Fibroblast of lung (primary cell): ENCODE measurements at regions not wholly inside any gene's neighbourhood (a gene's known extent, or its start where the extent isn't known, plus 50 kb on each side); places are given as distances from the start of the nearest gene placed in this dataset.

Experiments
- DNase-seq, 2 donors: peaks; one replicate each; pipeline versions ENCODE4 v3.0.0 to v3.0.0-alpha.2; 2010; ENCODE audit warnings: low read depth in 2 of 2
- H2AFZ ChIP-seq: 2 replicates; pipeline ENCODE4 v1.5.1; 2012; ENCODE audit warnings: low read length, control low read depth, inconsistent platforms
- H3K27ac ChIP-seq: 2 replicates; pipeline ENCODE4 v1.5.1; 2011; ENCODE audit warnings: low read length, control low read depth; ENCODE audit not compliant: insufficient read depth
- H3K27me3 ChIP-seq: 2 replicates; pipeline ENCODE4 v1.5.1; 2011; ENCODE audit warnings: mild to moderate bottlenecking, low read length; ENCODE audit not compliant: control insufficient read depth, insufficient read depth
- H3K36me3 ChIP-seq: 2 replicates; pipeline ENCODE4 v1.5.1; 2011; ENCODE audit warnings: low read length; ENCODE audit not compliant: control insufficient read depth, insufficient read depth
- H3K4me1 ChIP-seq: 2 replicates; pipeline ENCODE4 v1.5.1; 2011; ENCODE audit warnings: low read length; ENCODE audit not compliant: control insufficient read depth, insufficient read depth; ENCODE audit errors: extremely low read depth
- H3K4me2 ChIP-seq: 2 replicates; pipeline ENCODE4 v1.5.1; 2011; ENCODE audit warnings: low read length, control low read depth; ENCODE audit not compliant: insufficient read depth; ENCODE audit errors: extremely low read depth
- H3K4me3 ChIP-seq, 4 experiments: fragments of 200-600 bp in 1 of 4; sonication (generic) in 1 of 4; replicated peaks in 1 of 4; 2 replicates each; pipeline ENCODE4 v1.5.1; 2011 to 2016; ENCODE audit warnings: low read length in 4 of 4, low read depth in 3 of 4, mild to moderate bottlenecking in 3 of 4, control low read depth in 2 of 4, inconsistent platforms in 1 of 4, mixed read lengths in 1 of 4; ENCODE audit not compliant: insufficient read depth in 1 of 4; ENCODE audit errors: control extremely low read depth in 1 of 4
- H3K79me2 ChIP-seq: 2 replicates; pipeline ENCODE4 v1.5.1; 2012; ENCODE audit warnings: mild to moderate bottlenecking, low read length, inconsistent platforms; ENCODE audit not compliant: control insufficient read depth, insufficient read depth
- H3K9ac ChIP-seq: 2 replicates; pipeline ENCODE4 v1.5.1; 2011; ENCODE audit warnings: mild to moderate bottlenecking, low read length, control low read depth; ENCODE audit not compliant: insufficient read depth
- H3K9me3 ChIP-seq: 2 replicates; pipeline ENCODE4 v1.5.1; 2012; ENCODE audit warnings: low read depth, low read length; ENCODE audit not compliant: control insufficient read depth, insufficient read depth
- H4K20me1 ChIP-seq: 2 replicates; pipeline ENCODE4 v1.5.1; 2011; ENCODE audit warnings: low read length; ENCODE audit not compliant: control insufficient read depth, insufficient read depth; ENCODE audit errors: extremely low read depth
- EZH2 ChIP-seq: IDR thresholded peaks from 2 replicates; pipeline ENCODE4 v1.5.1; 2012; ENCODE audit warnings: low read length, control low read depth, mild to moderate bottlenecking; ENCODE audit errors: missing control alignments
- TF ChIP-seq, protein P1 (sequence below), 2 donors: IDR thresholded peaks in 1 of 2; conservative IDR thresholded peaks in 1 of 2; 1 replicate in 1 of 2; 2 replicates in 1 of 2; pipeline ENCODE4 v1.5.1; 2011 to 2012; ENCODE audit warnings: low read length in 2 of 2, control low read depth in 1 of 2, inconsistent platforms in 1 of 2, low read depth in 1 of 2, mild to moderate bottlenecking in 1 of 2

DNA sequence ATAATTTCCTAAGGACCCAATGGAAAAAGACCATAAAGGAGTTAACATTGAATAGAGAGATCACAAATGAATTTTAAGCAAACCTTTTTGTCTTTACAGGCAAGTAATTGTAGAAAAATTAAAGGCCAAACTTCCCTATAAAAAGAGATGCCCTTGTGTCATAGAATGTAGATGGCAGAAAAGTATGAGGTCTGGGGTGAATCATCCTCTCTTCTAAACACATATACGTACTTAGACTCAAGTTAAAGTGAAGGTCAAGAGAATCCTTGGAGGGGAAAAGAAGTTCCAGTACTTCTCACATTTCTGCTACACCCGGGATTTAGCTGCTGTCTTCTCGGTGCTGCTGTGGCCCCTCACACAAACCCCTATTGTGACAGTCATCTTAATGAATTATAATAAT lies 116.2 kb upstream of the ARID2 start:
- Histone ChIP-seq H3K27me3 (no peaks in the 10 kb centered on the region), H3K4me3 (no peak overlapping the region), H4K20me1 (no peaks in the 10 kb centered on the region), H3K9ac (no peak overlapping the region), H3K79me2 (no peaks in the 10 kb centered on the region), H3K4me2 (no peak overlapping the region), H3K27ac (no peak overlapping the region), H3K4me1 (peaks cover 7% of the 10 kb centered on the region), H2AFZ (no peak overlapping the region), H3K36me3 (no peaks in the 10 kb centered on the region), H3K9me3 (no peaks in the 10 kb centered on the region)
- TF ChIP-seq, protein P1, sequence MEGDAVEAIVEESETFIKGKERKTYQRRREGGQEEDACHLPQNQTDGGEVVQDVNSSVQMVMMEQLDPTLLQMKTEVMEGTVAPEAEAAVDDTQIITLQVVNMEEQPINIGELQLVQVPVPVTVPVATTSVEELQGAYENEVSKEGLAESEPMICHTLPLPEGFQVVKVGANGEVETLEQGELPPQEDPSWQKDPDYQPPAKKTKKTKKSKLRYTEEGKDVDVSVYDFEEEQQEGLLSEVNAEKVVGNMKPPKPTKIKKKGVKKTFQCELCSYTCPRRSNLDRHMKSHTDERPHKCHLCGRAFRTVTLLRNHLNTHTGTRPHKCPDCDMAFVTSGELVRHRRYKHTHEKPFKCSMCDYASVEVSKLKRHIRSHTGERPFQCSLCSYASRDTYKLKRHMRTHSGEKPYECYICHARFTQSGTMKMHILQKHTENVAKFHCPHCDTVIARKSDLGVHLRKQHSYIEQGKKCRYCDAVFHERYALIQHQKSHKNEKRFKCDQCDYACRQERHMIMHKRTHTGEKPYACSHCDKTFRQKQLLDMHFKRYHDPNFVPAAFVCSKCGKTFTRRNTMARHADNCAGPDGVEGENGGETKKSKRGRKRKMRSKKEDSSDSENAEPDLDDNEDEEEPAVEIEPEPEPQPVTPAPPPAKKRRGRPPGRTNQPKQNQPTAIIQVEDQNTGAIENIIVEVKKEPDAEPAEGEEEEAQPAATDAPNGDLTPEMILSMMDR (conservative IDR thresholded peaks at IDR 0.05 in 1 of 2, IDR thresholded peaks at IDR 0.05 in 1 of 2; ENCODE audit: low read depth in 1 of 2, low read length in 2 of 2): no peak
- no peak for TF ChIP-seq EZH2
- peak; percentile 57 to 59 for DNase-seq

DNA sequence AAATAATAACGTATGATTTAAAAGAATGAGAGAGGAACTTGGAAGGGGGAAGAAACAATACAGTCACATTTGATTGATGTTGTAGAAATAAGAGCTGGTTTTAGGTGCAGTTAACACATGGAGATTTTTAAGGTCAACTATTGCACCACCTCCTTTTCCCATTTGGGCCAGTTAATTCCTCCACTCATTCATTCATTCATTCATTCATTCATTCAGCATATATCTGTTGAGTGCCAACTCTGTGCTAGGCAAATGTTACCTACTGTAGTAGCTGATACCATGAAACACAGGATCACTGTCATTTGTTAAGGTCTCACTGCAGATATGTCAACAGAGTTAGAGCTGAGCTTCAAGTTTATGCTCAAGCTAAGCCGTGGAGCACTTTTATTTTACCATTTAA lies 115.7 kb upstream of the ARID2 start:
- H3K36me3 ChIP-seq: no peaks in the 10 kb centered on the region
- DNase-seq: no peak
- TF ChIP-seq EZH2: no peak
- TF ChIP-seq, protein P1 (conservative IDR thresholded peaks at IDR 0.05 in 1 of 2, IDR thresholded peaks at IDR 0.05 in 1 of 2; ENCODE audit: low read depth in 1 of 2, low read length in 2 of 2): no peak

DNA sequence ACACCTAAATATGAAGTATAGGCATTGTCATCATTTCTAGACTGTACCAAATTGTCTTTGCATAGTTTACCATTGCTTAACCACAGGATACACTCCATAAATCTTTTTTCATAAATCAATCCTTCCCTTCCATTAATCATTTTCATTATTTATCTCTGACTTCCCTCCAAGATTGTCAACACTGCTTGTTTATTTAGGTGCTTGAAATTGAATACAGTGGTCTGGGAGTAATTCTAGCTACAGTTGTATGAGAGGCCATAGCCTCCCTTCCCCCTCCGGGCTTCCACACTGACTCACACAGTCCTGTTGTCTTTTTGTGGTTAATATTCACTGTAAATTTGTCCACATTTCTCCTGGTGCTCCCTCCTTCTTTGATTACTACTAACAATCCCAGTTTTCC lies 114.2 kb upstream of the ARID2 start:
- Histone ChIP-seq H3K9ac (no peak overlapping the region), H3K4me2 (no peak overlapping the region), H4K20me1 (no peaks in the 10 kb centered on the region), H3K27ac (no peak overlapping the region), H3K9me3 (no peaks in the 10 kb centered on the region), H3K4me3 (no peak overlapping the region), H3K36me3 (no peaks in the 10 kb centered on the region), H3K79me2 (no peaks in the 10 kb centered on the region), H3K27me3 (no peaks in the 10 kb centered on the region), H3K4me1 (peaks cover 7% of the 10 kb centered on the region), H2AFZ (no peak overlapping the region)
- TF ChIP-seq EZH2: no peak
- TF ChIP-seq, protein P1 (conservative IDR thresholded peaks at IDR 0.05 in 1 of 2, IDR thresholded peaks at IDR 0.05 in 1 of 2; ENCODE audit: low read depth in 1 of 2, low read length in 2 of 2): no peak
- DNase-seq: peak; percentile 65 to 77

More for the DNA sequence above, 115.7 kb upstream of the ARID2 start:
- Histone ChIP-seq H3K79me2 (no peaks in the 10 kb centered on the region), H3K4me3 (no peak overlapping the region), H2AFZ (no peak overlapping the region), H3K9me3 (no peaks in the 10 kb centered on the region), H3K27ac (no peak overlapping the region), H3K4me2 (no peak overlapping the region), H3K27me3 (no peaks in the 10 kb centered on the region), H4K20me1 (no peaks in the 10 kb centered on the region), H3K4me1 (peaks cover 7% of the 10 kb centered on the region), H3K9ac (no peak overlapping the region)
